GM18517 (cell line): ENCODE measurements at regions not wholly inside any gene's neighbourhood (a gene's known extent, or its start where the extent isn't known, plus 50 kb on each side); places are given as distances from the start of the nearest gene placed in this dataset.

ENCODE experiments used
- ATAC-seq: cut with Tn5 transposase; IDR thresholded peaks from one replicate; pipeline ENCODE4 v1.9.1; 2021; ENCODE audit warnings: mild to moderate bottlenecking, moderate library complexity; ENCODE audit not compliant: unreplicated experiment

DNA sequence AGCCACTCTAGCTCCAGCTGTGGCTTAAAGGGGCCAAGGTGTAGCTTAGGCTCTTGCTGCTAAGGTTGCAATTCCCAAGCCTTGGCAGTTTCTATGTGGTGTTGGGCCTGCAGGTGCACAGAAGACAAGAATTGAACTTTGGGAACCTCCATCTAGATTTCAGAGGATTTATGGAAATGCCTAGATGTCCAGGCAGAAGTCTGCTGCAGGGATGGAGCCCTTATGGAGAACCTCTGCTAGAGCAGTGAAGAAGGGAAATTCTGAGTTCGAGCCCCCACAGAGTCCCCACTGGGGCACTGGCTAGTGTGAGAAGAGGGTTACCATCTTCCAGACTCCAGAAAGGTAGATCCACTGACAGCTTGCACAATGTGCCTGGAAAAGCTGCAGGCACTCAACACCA lies 694.7 kb downstream of the SLC16A7 start:
- ATAC-seq: no peak

- no peak for ATAC-seq
Observed at GRCh38 chr12:60308366-60308991, 712.6 kb downstream of the SLC16A7 start.

DNA sequence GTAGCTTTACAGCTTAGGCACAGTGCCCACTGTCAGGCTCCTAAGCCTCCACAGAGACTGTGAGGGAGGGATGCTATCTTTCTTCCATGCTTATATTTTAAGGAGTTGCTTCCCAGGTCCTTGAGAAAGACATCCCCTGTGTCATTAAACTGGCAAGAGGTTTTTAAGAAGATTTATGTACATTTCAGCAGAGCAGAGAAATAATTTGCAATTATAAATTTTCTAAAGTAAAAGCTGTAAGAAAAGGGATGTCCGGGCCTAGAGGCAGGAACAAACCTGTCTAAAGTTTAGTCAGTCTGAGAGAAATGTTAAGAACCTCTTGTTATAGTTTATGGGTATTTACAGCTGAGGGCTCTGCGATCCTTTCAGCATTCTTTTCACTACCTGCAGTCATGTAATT lies 716.1 kb downstream of the SLC16A7 start:
- ATAC-seq: no peak

GRCh38 chr12:60317361-60317760 lies 721.5 kb downstream of the SLC16A7 start:
- no peak for ATAC-seq

DNA sequence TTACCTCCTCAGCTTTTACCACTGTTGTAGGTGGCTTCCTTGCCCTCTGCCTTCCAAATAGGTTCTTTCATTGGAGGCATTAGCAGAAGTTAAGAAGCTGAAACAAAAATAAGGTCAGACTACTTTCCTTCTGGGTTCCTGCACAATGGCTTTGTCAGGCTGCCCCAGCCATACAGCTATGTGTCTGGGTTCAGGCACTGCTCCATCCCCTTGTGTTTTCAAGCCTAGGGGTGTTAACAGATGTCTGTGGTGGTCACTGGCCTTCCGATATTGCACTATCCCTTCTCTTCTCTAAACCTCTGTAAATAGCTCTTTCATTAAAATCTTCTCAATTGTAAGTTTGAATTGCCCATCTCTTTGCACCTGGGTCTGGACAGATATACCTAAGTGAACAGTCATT lies 728.9 kb downstream of the SLC16A7 start:
- ATAC-seq: no peak

DNA sequence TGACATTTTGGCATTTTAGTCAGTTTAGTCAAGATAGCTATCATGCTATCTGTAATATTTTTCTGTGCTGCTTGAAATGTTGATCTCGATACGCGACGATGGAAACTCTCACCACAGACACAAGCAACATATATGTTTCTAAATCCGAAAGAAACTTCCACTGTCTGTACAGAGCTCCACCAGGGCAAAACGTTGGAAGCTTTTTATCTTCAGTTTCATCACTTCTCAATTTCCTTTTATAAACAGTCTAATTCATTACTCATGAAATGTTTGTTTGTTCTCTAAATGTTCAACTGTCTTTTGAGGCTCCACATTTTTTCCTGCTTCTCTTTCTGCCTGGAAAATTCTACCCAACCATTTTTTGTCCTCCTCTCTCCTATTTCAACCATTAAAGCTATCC lies 737.6 kb downstream of the SLC16A7 start:
- ATAC-seq: no peak

- ATAC-seq: no peak
Observed at GRCh38 chr12:60335745-60336144, 739.9 kb downstream of the SLC16A7 start.

DNA sequence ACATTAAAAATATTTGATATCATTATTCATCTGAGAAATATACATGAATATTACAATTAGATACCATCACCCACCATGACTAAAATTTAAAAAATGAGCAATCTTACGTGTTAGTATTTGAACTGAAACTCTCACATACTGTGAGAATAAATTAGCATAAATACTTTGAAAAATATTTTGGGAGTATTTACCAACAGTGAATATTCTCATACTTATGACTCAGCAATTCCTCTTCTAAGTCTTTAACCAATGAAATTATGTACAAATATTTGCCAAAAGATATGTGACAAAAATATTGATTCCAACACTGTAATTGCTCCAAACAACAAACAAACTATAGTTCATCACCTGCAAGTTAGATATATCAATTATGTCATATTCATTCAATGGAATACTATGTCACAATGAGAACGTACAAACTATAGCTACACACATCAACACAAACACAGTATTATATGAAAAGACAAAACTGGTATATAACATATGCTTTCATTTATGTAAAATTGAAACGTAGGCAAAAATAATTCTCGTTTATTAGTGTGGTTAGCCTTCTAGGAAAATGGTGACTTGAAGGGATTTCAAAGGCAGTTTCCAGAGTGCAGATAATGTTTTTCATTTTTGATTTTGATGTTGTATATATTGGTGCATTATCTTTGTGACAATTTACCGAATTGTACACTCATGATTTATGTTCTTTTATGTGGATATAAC lies 742.2 kb downstream of the SLC16A7 start:
- ATAC-seq: no peak

DNA sequence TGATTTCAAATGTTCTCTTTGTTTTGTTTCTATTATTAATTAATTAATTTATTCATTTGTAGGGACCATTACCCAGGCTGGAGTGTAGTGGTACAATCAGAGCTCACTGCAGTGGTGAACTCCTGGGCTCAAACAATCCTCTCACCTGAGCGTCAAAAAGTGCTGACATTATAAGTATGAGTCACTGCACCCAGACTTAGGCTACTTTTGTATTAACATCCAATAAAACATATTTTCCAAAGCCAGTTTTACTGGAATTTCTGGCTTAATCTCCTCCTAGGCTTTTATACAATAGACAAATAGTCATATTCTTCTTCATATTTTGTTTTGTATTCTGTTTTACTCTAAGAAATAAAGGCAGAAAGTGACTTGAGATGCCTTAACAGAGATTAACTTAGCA lies 749.6 kb downstream of the SLC16A7 start:
- no peak for ATAC-seq

- no peak for ATAC-seq
Observed at GRCh38 chr12:60349232-60349978, 753.6 kb downstream of the SLC16A7 start.

DNA sequence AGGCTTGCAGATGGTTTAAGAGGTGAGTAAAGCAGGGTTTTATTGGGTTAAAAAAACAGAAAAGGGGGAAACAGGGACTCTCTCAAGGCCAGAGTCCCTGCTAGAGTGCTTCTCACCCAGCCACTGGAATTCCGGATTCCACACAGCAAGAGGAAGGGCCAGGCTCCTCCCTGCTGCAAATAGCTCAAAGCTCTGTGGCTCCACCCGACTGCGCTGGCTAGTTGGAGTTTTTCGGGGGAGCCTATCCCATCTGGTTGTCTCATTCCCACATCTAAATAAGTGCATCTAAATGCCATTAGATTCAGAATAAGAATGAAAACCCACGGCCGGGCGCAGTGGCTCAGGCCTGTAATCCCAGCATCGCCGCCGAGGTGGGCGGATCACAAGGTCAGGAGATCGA lies 791.5 kb downstream of the SLC16A7 start:
- no peak for ATAC-seq

DNA sequence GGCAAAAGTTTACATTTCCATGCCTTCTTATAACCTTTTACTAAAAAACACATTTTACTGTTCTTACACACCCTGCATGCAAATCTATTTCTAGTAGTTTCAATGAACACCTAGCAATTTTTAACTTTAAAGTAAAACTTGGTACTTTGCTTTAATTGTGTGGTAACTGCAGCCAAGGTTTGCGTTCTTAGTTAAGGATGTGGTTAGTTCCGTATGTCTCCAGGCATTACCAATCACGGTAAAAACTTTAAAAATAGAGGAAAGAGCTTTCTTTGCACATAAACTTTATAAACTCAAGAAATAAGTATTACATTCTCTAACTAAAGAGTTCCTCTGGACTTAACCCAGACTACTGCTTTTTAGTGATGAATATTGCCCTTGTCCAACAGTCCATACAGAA lies 795.2 kb downstream of the SLC16A7 start:
- no peak for ATAC-seq

GRCh38 chr12:60391791-60392190 lies 796.0 kb downstream of the SLC16A7 start:
- ATAC-seq: no peak

GRCh38 chr12:60393093-60393492 lies 797.3 kb downstream of the SLC16A7 start:
- ATAC-seq: no peak

DNA sequence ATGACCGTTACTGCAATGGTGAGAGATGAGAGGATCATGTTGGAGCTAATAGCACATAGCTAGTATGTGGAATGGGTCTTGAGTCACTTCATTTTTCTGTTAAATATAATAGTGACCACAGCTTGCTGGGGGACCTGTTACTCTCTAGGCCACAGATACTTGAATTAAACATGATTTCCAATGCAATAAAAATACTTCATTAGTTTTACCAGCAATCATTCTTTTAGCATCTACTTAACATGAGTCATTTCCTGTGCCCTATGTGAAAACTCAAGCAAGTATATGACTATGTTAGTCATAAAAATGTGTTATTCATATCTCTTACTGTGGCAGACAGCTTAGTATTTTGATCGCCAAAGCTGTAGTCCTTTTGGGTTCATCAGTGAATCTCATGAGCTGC lies 798.8 kb downstream of the SLC16A7 start:
- ATAC-seq: no peak

GRCh38 chr12:60398547-60398946 lies 802.7 kb downstream of the SLC16A7 start:
- no peak for ATAC-seq

DNA sequence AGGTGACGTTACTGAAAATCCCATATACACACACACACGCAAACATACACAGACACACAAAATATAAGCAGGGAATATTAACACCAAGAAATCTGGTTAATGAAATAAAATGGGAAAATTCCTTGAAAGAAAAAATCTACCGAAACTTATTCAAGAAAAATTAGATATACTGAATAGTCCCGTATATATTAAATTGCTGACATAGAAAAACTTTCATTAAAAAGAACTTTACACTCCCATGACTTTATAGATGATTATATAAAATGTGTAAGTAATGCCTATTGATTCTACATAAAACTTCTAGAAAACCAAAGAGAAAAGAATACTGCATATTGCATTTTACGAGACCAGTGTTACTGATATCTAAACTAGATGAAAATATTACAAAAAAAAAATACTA lies 803.2 kb downstream of the SLC16A7 start:
- ATAC-seq: no peak

DNA sequence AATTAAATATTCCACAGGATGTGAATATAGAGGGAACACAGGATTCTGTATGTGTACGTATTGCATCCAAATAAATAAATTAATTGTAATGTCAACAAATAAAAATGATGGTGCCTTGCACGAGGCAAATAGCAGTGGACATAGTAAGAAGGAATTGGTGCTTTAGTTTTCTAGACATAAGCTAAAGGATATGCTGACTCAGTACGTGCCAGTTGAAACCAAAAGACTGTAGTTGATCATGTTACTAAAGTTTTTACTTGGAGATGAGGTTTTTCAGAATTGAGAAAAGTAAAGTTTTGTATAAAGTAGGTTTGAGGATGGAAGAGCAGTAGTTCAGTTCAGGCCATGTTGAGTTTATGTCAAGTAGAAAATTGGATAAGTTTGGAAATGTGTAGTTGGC lies 807.2 kb downstream of the SLC16A7 start:
- ATAC-seq: no peak

GRCh38 chr12:60415351-60415750 lies 819.5 kb downstream of the SLC16A7 start:
- ATAC-seq: no peak

DNA sequence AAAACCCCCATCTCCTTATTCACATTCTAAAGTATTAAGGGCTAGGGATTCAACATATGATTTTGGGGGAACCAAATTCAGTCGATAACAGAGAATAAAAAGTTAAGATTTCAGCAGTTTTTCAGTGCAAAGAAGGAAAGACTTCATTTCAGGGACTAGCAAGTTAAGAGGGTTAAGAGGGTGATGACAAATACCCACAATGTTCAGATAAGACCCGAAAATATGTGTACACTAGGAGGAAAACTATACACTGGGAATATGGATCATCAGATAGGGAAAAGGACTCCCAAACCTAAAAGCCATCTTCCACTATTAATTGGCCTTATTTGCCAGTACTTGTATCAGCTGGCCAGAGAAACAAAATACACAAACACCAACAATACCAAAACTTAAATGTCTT lies 824.2 kb downstream of the SLC16A7 start:
- ATAC-seq: no peak

GRCh38 chr12:60421741-60422140 lies 825.9 kb downstream of the SLC16A7 start:
- no peak for ATAC-seq

- no peak for ATAC-seq
Observed at GRCh38 chr12:60437297-60437696, 841.5 kb downstream of the SLC16A7 start.
